ENCODE measurements at regions not wholly inside any gene's neighbourhood (a gene's known extent, or its start where the extent isn't known, plus 50 kb on each side); places are given as distances from the start of the nearest gene placed in this dataset.

DNA sequence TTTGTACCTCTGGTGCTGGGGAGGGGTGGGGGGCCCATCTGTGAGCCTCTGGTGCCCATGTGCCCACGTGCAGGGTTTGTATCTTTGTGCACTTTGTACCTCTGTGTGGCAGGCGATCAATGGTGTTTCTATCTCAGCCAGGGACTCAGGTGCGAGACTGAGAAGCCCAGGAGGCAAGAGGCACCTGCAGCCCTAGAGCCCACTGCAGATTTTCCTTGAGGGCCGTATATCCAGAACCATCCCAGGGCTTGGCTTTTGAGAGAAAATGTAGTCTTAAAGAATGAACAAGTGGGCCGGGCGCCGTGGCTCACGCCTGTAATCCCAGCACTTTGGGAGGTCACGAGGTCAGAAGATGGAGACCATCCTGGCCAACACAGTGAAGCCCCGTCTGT lies 52.2 kb upstream of the KCNMB1 start:
- Histone ChIP-seq H3K4me3 (ENCODE audit: low read depth, low read length) (no peak overlapping the region), H3K9me3 (ENCODE audit: control insufficient read depth, insufficient read depth, low read depth, low read length) (no peaks in the 10 kb centered on the region), H3K4me1 (ENCODE audit: control insufficient read depth, insufficient read depth, low read length) (no peaks in the 10 kb centered on the region), H3K27ac (ENCODE audit: extremely low read depth, low read depth, low read length) (no peak overlapping the region), H3K36me3 (ENCODE audit: control insufficient read depth in 2 of 2, insufficient read depth in 1 of 2, low read length in 2 of 2) (no peaks in the 10 kb centered on the region)
- CTCF ChIA-PET = interaction anchor here (1.2 to 1.4 kb wide), 2 partner anchors 182 to 192 kb away, joined by 5 read pairs; no protein-coding TSS in a partner anchor
- TF ChIP-seq PRDM1 (tag by site-specific recombination; IDR thresholded peaks at IDR 0.05) = no peak
- TF ChIP-seq HOXC10 (CRISPR knock-in tag; IDR thresholded peaks at IDR 0.05) = no peak
- TF ChIP-seq, protein P1, sequence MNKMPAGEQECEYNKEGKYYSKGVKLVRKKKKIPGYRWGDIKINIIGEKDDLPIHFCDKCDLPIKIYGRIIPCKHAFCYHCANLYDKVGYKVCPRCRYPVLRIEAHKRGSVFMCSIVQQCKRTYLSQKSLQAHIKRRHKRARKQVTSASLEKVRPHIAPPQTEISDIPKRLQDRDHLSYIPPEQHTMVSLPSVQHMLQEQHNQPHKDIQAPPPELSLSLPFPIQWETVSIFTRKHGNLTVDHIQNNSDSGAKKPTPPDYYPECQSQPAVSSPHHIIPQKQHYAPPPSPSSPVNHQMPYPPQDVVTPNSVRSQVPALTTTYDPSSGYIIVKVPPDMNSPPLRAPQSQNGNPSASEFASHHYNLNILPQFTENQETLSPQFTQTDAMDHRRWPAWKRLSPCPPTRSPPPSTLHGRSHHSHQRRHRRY (tag by site-specific recombination; IDR thresholded peaks at IDR 0.05) = no peak
- no peak for TF ChIP-seq HOXA7 (CRISPR knock-in tag; IDR thresholded peaks at IDR 0.05; ENCODE audit: borderline replicate concordance)
- TF ChIP-seq ZNF596 (tag by site-specific recombination; IDR thresholded peaks at IDR 0.05) = no peak
- TF ChIP-seq ZNF350 (tag by site-specific recombination; IDR thresholded peaks at IDR 0.05) = no peak
- TF ChIP-seq, protein P2, sequence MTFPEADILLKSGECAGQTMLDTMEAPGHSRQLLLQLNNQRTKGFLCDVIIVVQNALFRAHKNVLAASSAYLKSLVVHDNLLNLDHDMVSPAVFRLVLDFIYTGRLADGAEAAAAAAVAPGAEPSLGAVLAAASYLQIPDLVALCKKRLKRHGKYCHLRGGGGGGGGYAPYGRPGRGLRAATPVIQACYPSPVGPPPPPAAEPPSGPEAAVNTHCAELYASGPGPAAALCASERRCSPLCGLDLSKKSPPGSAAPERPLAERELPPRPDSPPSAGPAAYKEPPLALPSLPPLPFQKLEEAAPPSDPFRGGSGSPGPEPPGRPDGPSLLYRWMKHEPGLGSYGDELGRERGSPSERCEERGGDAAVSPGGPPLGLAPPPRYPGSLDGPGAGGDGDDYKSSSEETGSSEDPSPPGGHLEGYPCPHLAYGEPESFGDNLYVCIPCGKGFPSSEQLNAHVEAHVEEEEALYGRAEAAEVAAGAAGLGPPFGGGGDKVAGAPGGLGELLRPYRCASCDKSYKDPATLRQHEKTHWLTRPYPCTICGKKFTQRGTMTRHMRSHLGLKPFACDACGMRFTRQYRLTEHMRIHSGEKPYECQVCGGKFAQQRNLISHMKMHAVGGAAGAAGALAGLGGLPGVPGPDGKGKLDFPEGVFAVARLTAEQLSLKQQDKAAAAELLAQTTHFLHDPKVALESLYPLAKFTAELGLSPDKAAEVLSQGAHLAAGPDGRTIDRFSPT (tag by site-specific recombination; IDR thresholded peaks at IDR 0.05) = no peak
- TF ChIP-seq ZNF514 (tag by site-specific recombination; IDR thresholded peaks at IDR 0.05) = no peak
- no peak for TF ChIP-seq ZNF521 (tag by site-specific recombination; IDR thresholded peaks at IDR 0.05)
- TF ChIP-seq ZNF19 (tag by site-specific recombination; IDR thresholded peaks at IDR 0.05; ENCODE audit: low read depth) = no peak
- no peak for TF ChIP-seq SALL2 (tag by site-specific recombination; IDR thresholded peaks at IDR 0.05; ENCODE audit: borderline replicate concordance)
- no peak for TF ChIP-seq ZNF561 (tag by site-specific recombination; IDR thresholded peaks at IDR 0.05; ENCODE audit: borderline replicate concordance)
- TF ChIP-seq ZNF239 (tag by site-specific recombination; IDR thresholded peaks at IDR 0.05) = no peak
- TF ChIP-seq, protein P3, sequence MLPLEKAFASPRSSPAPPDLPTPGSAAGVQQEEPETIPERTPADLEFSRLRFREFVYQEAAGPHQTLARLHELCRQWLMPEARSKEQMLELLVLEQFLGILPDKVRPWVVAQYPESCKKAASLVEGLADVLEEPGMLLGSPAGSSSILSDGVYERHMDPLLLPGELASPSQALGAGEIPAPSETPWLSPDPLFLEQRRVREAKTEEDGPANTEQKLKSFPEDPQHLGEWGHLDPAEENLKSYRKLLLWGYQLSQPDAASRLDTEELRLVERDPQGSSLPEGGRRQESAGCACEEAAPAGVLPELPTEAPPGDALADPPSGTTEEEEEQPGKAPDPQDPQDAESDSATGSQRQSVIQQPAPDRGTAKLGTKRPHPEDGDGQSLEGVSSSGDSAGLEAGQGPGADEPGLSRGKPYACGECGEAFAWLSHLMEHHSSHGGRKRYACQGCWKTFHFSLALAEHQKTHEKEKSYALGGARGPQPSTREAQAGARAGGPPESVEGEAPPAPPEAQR (tag by site-specific recombination; IDR thresholded peaks at IDR 0.05) = no peak
- no peak for TF ChIP-seq ZNF555 (tag by site-specific recombination; conservative IDR thresholded peaks at IDR 0.05)
- no peak for TF ChIP-seq ZBTB49 (tag by site-specific recombination; IDR thresholded peaks at IDR 0.05; ENCODE audit: low read depth)
- TF ChIP-seq ZNF341 (tag by site-specific recombination; IDR thresholded peaks at IDR 0.05; ENCODE audit: low read depth) = no peak
- no peak for TF ChIP-seq ELK4 (IDR thresholded peaks at IDR 0.05; ENCODE audit: borderline replicate concordance, low read depth, low read length)
- POLR2A ChIA-PET = no interaction called here

Data from HEK293 (cell line).